Progenitor cell of endocrine pancreas (in vitro differentiated cells): ENCODE measurements at regions not wholly inside any gene's neighbourhood (a gene's known extent, or its start where the extent isn't known, plus 50 kb on each side); places are given as distances from the start of the nearest gene placed in this dataset.

ENCODE experiments used
- DNase-seq: peaks from one replicate; pipeline ENCODE4 v3.0.0; 2021; ENCODE audit warnings: low spot score; ENCODE audit not compliant: unreplicated experiment
- H3K27ac Mint-ChIP-seq: 2 replicates; pipeline ENCODE4 v1.8.0; 2021; ENCODE audit warnings: mild to moderate bottlenecking, moderate library complexity, mixed read lengths
- H3K27me3 Mint-ChIP-seq: 2 replicates; pipeline ENCODE4 v1.8.0; 2021; ENCODE audit warnings: mixed read lengths
- H3K36me3 Mint-ChIP-seq: 2 replicates; pipeline ENCODE4 v1.8.0; 2022; ENCODE audit warnings: mixed read lengths; ENCODE audit not compliant: insufficient read depth
- H3K4me1 Mint-ChIP-seq: 2 replicates; pipeline ENCODE4 v1.8.0; 2021; ENCODE audit warnings: low read depth, mixed read lengths
- H3K4me3 Mint-ChIP-seq: 2 replicates; pipeline ENCODE4 v1.8.0; 2021; ENCODE audit warnings: low read depth, mild to moderate bottlenecking, moderate library complexity, mixed read lengths
- H3K9me3 Mint-ChIP-seq: 2 replicates; pipeline ENCODE4 v1.8.0; 2021; ENCODE audit warnings: low read depth, mixed read lengths
- CTCF ChIP-seq: fragments of 200-600 bp; sonication (generic); IDR thresholded peaks from one replicate; pipeline ENCODE4 v1.5.0; 2021; ENCODE audit warnings: antibody characterized with exemption, mild to moderate bottlenecking; ENCODE audit not compliant: unreplicated experiment

GRCh38 chr6:119647309-119647708 lies 297.7 kb upstream of the MAN1A1 start:
- TF ChIP-seq CTCF = no peak
- Mint-ChIP-seq H3K9me3 (no peaks in the 10 kb centered on the region), H3K4me3 (no peak overlapping the region)

DNA sequence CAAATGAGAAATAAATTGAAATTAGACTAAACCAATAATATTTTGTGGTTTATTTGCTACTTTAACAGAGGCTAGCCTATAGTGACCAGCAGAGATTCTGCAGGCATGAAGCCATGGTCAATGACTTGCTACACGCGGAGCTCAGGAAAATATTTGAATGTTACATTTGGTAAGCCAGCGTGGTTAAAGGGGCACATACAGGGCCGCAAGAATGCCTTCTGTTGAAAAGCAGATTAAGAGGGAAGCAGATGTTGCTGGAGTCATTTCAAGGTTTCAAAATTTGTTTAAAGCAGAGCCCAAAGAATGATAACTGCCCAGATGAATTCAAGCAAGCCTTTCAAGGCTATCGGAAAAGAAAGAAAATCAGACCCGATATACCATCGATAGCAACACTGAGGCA lies 294.3 kb upstream of the MAN1A1 start:
- no peaks in the 10 kb centered on the region for H3K27me3 Mint-ChIP-seq
- H3K27ac Mint-ChIP-seq = no peak overlapping the region
- no peak for TF ChIP-seq CTCF
- H3K4me3 Mint-ChIP-seq = no peak overlapping the region
- DNase-seq = no peak
- no peaks in the 10 kb centered on the region for H3K4me1 Mint-ChIP-seq
- no peaks in the 10 kb centered on the region for H3K9me3 Mint-ChIP-seq
- no peaks in the 10 kb centered on the region for H3K36me3 Mint-ChIP-seq

More at GRCh38 chr6:119647309-119647708, 297.7 kb upstream of the MAN1A1 start:
- no peak for DNase-seq
- Mint-ChIP-seq H3K27ac (no peak overlapping the region), H3K27me3 (no peaks in the 10 kb centered on the region), H3K4me1 (no peaks in the 10 kb centered on the region), H3K36me3 (no peaks in the 10 kb centered on the region)

DNA sequence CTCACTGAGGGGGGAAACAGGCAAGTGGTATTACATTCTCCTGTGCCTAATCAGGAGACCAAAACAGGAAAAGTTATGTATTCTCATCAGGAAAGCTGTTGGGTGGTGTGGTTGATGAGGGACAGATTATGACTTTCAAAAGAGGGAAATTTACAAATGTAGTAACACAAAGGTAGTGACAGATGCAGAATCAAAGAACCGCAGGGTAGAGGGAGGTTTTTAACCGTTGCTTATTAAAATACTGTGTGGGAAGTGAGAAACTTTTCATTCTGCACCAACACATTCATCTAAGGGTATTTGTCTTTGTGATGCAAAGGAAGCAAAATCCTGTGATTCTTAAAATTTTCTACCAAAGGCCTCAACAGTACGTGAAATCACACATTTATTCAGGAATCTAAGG lies 288.2 kb upstream of the MAN1A1 start:
- no peak overlapping the region for H3K4me3 Mint-ChIP-seq
- H3K27me3 Mint-ChIP-seq = no peaks in the 10 kb centered on the region
- TF ChIP-seq CTCF = no peak
- H3K27ac Mint-ChIP-seq = no peak overlapping the region
- no peaks in the 10 kb centered on the region for H3K36me3 Mint-ChIP-seq
- no peaks in the 10 kb centered on the region for H3K4me1 Mint-ChIP-seq
- no peak for DNase-seq
- peaks cover 5% of the 10 kb centered on the region for H3K9me3 Mint-ChIP-seq

DNA sequence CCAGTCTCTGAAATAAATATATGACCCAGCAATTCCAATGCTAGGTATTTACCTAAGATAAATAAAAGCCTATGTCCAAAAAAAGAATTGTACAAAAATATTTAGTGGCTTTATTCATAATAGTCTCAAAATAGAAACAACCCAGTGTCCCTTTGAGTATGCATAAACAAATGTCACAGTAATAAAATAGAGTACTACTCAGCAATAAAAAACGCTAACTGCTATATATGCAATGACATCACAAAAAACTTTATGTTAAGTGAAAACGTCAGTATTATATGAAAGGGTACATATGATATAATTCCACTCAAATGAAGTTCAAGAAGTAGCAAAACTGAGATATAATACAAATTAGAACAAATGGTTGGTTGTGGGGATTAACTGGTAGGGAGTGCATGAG lies 286.5 kb upstream of the MAN1A1 start:
- no peak overlapping the region for H3K27ac Mint-ChIP-seq
- peaks cover 5% of the 10 kb centered on the region for H3K9me3 Mint-ChIP-seq
- H3K36me3 Mint-ChIP-seq = no peaks in the 10 kb centered on the region
- DNase-seq = no peak
- no peak overlapping the region for H3K4me3 Mint-ChIP-seq
- H3K27me3 Mint-ChIP-seq = no peaks in the 10 kb centered on the region
- TF ChIP-seq CTCF = no peak
- no peaks in the 10 kb centered on the region for H3K4me1 Mint-ChIP-seq

DNA sequence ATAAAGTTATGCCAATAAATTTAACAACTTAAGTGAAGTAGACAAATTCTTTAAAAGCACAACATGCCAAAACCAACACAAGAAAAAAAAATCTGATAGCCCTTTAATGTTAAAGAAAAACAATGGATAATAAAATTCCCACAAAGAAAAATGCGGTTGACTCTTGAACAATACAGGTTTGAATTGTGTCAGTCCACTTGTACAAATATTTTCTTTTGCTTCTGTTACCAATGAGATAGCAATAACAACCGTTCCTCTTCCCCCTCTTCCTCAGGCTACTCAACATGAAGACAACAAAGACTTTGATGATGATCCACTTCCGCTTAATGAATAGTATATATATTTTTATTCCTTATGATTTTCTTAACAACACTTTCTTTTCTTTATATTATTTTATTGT lies 283.9 kb upstream of the MAN1A1 start:
- H3K27ac Mint-ChIP-seq = no peak overlapping the region

More for the DNA sequence above, 283.9 kb upstream of the MAN1A1 start:
- Mint-ChIP-seq H3K36me3 (no peaks in the 10 kb centered on the region), H3K27me3 (no peaks in the 10 kb centered on the region), H3K9me3 (peaks cover 5% of the 10 kb centered on the region), H3K4me3 (no peak overlapping the region), H3K4me1 (peaks cover 14% of the 10 kb centered on the region)
- no peak for DNase-seq
- no peak for TF ChIP-seq CTCF
